ENCODE measurements at regions not wholly inside any gene's neighbourhood (a gene's known extent, or its start where the extent isn't known, plus 50 kb on each side); places are given as distances from the start of the nearest gene placed in this dataset.
A peak's percentile ranks its signal among the peaks of the same experiment; 100 is the strongest.

DNA sequence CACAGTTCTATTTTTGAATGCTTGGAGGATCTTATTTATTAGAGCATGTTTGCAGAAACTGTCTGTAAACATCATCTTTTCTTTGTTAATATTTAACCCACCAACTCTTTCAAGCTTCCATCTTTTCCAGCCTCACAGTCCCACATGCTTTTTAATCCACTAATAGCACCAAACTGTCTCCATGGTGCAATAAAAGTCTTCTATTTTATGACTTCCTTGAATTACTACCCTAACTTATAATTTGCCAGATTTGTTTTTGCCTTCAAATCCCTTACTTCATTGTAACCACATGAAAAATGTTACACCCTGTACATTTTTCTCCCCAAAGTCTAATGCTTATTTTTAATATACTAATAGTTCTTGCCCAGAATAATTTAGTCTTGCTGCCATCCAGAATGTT lies 792.6 kb downstream of the PLCL1 start:
- Histone ChIP-seq H3K4me3 (no peak overlapping the region), H3K27me3 (ENCODE audit: control insufficient read depth in 3 of 3, insufficient read depth in 3 of 3, low read length in 2 of 3) (no peaks in the 10 kb centered on the region), H3K27ac (ENCODE audit: low read depth in 1 of 2, low read length in 1 of 2) (no peak overlapping the region), H3K4me1 (ENCODE audit: control insufficient read depth in 5 of 5, insufficient read depth in 5 of 5, low read length in 5 of 5) (peaks cover 0 to 9% (median 0%) of the 10 kb centered on the region in 5 donors), H3K9me3 (ENCODE audit: control insufficient read depth in 4 of 4, insufficient read depth in 3 of 4, low read length in 3 of 4) (no peaks in the 10 kb centered on the region), H3K36me3 (ENCODE audit: control insufficient read depth in 4 of 4, insufficient read depth in 4 of 4, low read length in 4 of 4) (no peaks in the 10 kb centered on the region), H3K9ac (ENCODE audit: insufficient read depth in 1 of 2, low read length in 2 of 2) (no peak overlapping the region)
- TF ChIP-seq, protein P1, sequence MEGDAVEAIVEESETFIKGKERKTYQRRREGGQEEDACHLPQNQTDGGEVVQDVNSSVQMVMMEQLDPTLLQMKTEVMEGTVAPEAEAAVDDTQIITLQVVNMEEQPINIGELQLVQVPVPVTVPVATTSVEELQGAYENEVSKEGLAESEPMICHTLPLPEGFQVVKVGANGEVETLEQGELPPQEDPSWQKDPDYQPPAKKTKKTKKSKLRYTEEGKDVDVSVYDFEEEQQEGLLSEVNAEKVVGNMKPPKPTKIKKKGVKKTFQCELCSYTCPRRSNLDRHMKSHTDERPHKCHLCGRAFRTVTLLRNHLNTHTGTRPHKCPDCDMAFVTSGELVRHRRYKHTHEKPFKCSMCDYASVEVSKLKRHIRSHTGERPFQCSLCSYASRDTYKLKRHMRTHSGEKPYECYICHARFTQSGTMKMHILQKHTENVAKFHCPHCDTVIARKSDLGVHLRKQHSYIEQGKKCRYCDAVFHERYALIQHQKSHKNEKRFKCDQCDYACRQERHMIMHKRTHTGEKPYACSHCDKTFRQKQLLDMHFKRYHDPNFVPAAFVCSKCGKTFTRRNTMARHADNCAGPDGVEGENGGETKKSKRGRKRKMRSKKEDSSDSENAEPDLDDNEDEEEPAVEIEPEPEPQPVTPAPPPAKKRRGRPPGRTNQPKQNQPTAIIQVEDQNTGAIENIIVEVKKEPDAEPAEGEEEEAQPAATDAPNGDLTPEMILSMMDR (IDR thresholded peaks at IDR 0.05; ENCODE audit: control extremely low read depth, extremely low read depth): no peak
- no peak for DNase-seq
- no peak for ATAC-seq (ENCODE audit: insufficient read depth, low FRiP score)

GRCh38 chr2:198595721-198596120 lies 791.3 kb downstream of the PLCL1 start:
- H3K27ac ChIP-seq (ENCODE audit: low read depth in 1 of 2, low read length in 1 of 2): no peak overlapping the region
- no peaks in the 10 kb centered on the region for H3K27me3 ChIP-seq (ENCODE audit: control insufficient read depth in 3 of 3, insufficient read depth in 3 of 3, low read length in 2 of 3)
- no peak overlapping the region for H3K4me3 ChIP-seq
- peaks cover 0 to 15% (median 0%) of the 10 kb centered on the region in 5 donors for H3K4me1 ChIP-seq (ENCODE audit: control insufficient read depth in 5 of 5, insufficient read depth in 5 of 5, low read length in 5 of 5)
- H3K9me3 ChIP-seq (ENCODE audit: control insufficient read depth in 4 of 4, insufficient read depth in 3 of 4, low read length in 3 of 4): no peaks in the 10 kb centered on the region
- TF ChIP-seq, protein P1 (IDR thresholded peaks at IDR 0.05; ENCODE audit: control extremely low read depth, extremely low read depth): no peak
- no peak overlapping the region for H3K9ac ChIP-seq (ENCODE audit: insufficient read depth in 1 of 2, low read length in 2 of 2)
- no peaks in the 10 kb centered on the region for H3K36me3 ChIP-seq (ENCODE audit: control insufficient read depth in 4 of 4, insufficient read depth in 4 of 4, low read length in 4 of 4)
- ATAC-seq (ENCODE audit: insufficient read depth, low FRiP score) (no peak), DNase-seq (peak in 2 of 3 donors; percentile 59 to 66)

DNA sequence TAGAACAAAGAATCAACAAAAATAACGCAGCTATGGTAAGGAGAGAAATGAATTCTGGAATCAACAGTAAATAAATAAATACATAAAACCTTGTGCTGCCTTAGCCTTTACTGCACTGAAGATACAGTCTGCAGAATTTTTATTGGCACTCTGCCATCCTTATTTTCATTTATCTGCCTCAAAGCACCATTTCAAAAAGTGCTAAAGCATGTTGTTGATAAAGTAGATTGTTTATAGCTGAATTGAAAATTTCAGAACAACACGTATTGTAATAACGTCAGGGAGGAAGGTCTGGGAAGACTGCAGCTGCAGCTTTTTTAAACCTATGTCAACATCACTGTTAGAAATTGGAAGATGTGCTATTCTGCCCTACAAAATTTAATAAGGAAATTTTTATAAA lies 787.2 kb downstream of the PLCL1 start:
- peak in 2 of 3 donors; percentile 67 to 75 for DNase-seq
- no peaks in the 10 kb centered on the region for H3K9me3 ChIP-seq (ENCODE audit: control insufficient read depth in 4 of 4, insufficient read depth in 3 of 4, low read length in 3 of 4)
- no peaks in the 10 kb centered on the region for H3K36me3 ChIP-seq (ENCODE audit: control insufficient read depth in 4 of 4, insufficient read depth in 4 of 4, low read length in 4 of 4)
- H3K4me1 ChIP-seq (ENCODE audit: control insufficient read depth in 5 of 5, insufficient read depth in 5 of 5, low read length in 5 of 5): peaks cover 0 to 27% (median 0%) of the 10 kb centered on the region in 5 donors
- TF ChIP-seq, protein P1 (IDR thresholded peaks at IDR 0.05; ENCODE audit: control extremely low read depth, extremely low read depth): no peak
- no peak overlapping the region for H3K9ac ChIP-seq (ENCODE audit: insufficient read depth in 1 of 2, low read length in 2 of 2)
- no peaks in the 10 kb centered on the region for H3K27me3 ChIP-seq (ENCODE audit: control insufficient read depth in 3 of 3, insufficient read depth in 3 of 3, low read length in 2 of 3)
- ATAC-seq (ENCODE audit: insufficient read depth, low FRiP score): no peak
- no peak overlapping the region for H3K27ac ChIP-seq (ENCODE audit: low read depth in 1 of 2, low read length in 1 of 2)
- H3K4me3 ChIP-seq: no peak overlapping the region
- WGBS, 2 donors: 58 to 72% methylated on average over 3 of the region's 3 CpGs

DNA sequence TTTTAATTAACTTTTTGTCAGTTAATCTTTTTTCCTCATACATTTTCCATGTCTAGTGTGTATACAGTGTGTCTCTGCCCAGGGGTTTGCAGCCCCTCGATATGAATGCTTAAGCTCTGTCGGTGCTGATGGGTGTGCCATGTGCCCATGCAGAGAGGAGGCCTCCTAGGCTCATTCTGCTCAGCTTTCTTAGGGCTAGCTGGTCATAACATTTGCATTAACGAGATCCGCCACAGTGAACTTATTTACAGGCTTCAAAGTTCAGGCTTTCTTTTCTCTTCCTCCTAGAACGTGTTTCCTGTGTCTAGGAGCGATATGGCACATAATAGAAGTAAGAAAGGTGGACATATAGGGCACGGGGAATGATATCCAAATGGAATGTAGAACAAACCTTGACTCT lies 783.3 kb downstream of the PLCL1 start:
- H3K4me1 ChIP-seq (ENCODE audit: control insufficient read depth in 5 of 5, insufficient read depth in 5 of 5, low read length in 5 of 5): peaks cover 0 to 26% (median 0%) of the 10 kb centered on the region in 5 donors
- ATAC-seq (ENCODE audit: insufficient read depth, low FRiP score): no peak
- H3K9ac ChIP-seq (ENCODE audit: insufficient read depth in 1 of 2, low read length in 2 of 2): no peak overlapping the region
- no peaks in the 10 kb centered on the region for H3K9me3 ChIP-seq (ENCODE audit: control insufficient read depth in 4 of 4, insufficient read depth in 3 of 4, low read length in 3 of 4)
- no peak for DNase-seq
- no peaks in the 10 kb centered on the region for H3K27me3 ChIP-seq (ENCODE audit: control insufficient read depth in 3 of 3, insufficient read depth in 3 of 3, low read length in 2 of 3)
- WGBS, 2 donors: 69 to 75% methylated on average over 7 of the region's 7 CpGs
- H3K4me3 ChIP-seq: no peak overlapping the region
- no peak overlapping the region for H3K27ac ChIP-seq (ENCODE audit: low read depth in 1 of 2, low read length in 1 of 2)
- H3K36me3 ChIP-seq (ENCODE audit: control insufficient read depth in 4 of 4, insufficient read depth in 4 of 4, low read length in 4 of 4): no peaks in the 10 kb centered on the region
- TF ChIP-seq, protein P1 (IDR thresholded peaks at IDR 0.05; ENCODE audit: control extremely low read depth, extremely low read depth): no peak
